H1 (cell line): ENCODE measurements at regions not wholly inside any gene's neighbourhood (a gene's known extent, or its start where the extent isn't known, plus 50 kb on each side); places are given as distances from the start of the nearest gene placed in this dataset.

Experiments used
- CTCF ChIA-PET: fragments of 300-600 bp; sonication (Branson Sonifier 250); formaldehyde crosslinking; loops from one replicate; lab custom pipeline; 2021; ENCODE audit not compliant: partially characterized antibody; lab: Charles Lee
- POLR2A ChIA-PET: fragments of 300-600 bp; sonication (Branson Sonifier 250); formaldehyde crosslinking; loops from one replicate; lab custom pipeline; 2021; ENCODE audit warnings: inconsistent platforms; ENCODE audit not compliant: partially characterized antibody; lab: Charles Lee
- DNase-seq, 2 experiments: peaks; one replicate each; pipeline versions ENCODE4 v3.0.0 to v3.0.0-alpha.2; 2010 to 2022; ENCODE audit warnings: low spot score in 2 of 2, low read depth in 1 of 2, mixed read lengths in 1 of 2
- FAIRE-seq: peaks from 2 replicates; lab custom pipeline; 2011; peaks lifted over from hg19 to GRCh38; lab: Jason Lieb, UNC
- H2AFZ ChIP-seq: 2 replicates; pipeline ENCODE4 v1.8.1; 2012; ENCODE audit warnings: low read length, inconsistent platforms
- H2AK5ac ChIP-seq: 2 replicates; pipeline ENCODE4 v1.6.1; 2013; ENCODE audit warnings: low read depth, low read length
- H2BK120ac ChIP-seq: replicated peaks from 2 replicates; pipeline ENCODE3; 2013; ENCODE audit warnings: low read depth, low read length, inconsistent platforms
- H2BK12ac ChIP-seq: 2 replicates; pipeline ENCODE4 v1.6.1; 2013; ENCODE audit warnings: low read depth, low read length
- H2BK15ac ChIP-seq: 2 replicates; pipeline ENCODE4 v1.6.1; 2013; ENCODE audit warnings: low read length
- H2BK20ac ChIP-seq: 2 replicates; pipeline ENCODE4 v1.6.1; 2013; ENCODE audit warnings: low read length
- H2BK5ac ChIP-seq: 2 replicates; pipeline ENCODE4 v1.6.1; 2013; ENCODE audit warnings: low read depth, low read length
- H3K14ac ChIP-seq: 2 replicates; pipeline ENCODE4 v1.6.1; 2013; ENCODE audit warnings: inconsistent platforms; ENCODE audit not compliant: insufficient read length
- H3K18ac ChIP-seq: 2 replicates; pipeline ENCODE4 v1.6.1; 2013; ENCODE audit warnings: low read length; ENCODE audit errors: extremely low read depth
- H3K23ac ChIP-seq: 2 replicates; pipeline ENCODE4 v1.6.1; 2013; ENCODE audit warnings: inconsistent platforms; ENCODE audit not compliant: insufficient read length
- H3K23me2 ChIP-seq: 2 replicates; pipeline ENCODE4 v1.6.1; 2013; ENCODE audit warnings: low read depth, low read length
- H3K27ac ChIP-seq: 2 replicates; pipeline ENCODE4 v1.6.1; 2011; ENCODE audit warnings: low read depth, low read length, inconsistent platforms
- H3K27me3 ChIP-seq, 4 experiments: replicated peaks in 1 of 4; 1 replicate in 1 of 4; 2 replicates in 3 of 4; pipeline versions ENCODE4 v1.6.1 to v1.8.1; 2011 to 2013; ENCODE audit warnings: low read length in 3 of 4, mild to moderate bottlenecking in 3 of 4, inconsistent platforms in 2 of 4, mixed read lengths in 2 of 4, moderate library complexity in 1 of 4; ENCODE audit not compliant: control insufficient read depth in 3 of 4, insufficient read depth in 3 of 4; ENCODE audit errors: extremely low read depth in 1 of 4
- H3K36me3 ChIP-seq, 4 experiments: 2 replicates each; pipeline versions ENCODE4 v1.6.1 to v1.8.1; 2011 to 2013; ENCODE audit warnings: mild to moderate bottlenecking in 4 of 4, low read length in 3 of 4, moderate library complexity in 2 of 4, control low read depth in 1 of 4, inconsistent platforms in 1 of 4; ENCODE audit not compliant: insufficient read depth in 4 of 4, control insufficient read depth in 2 of 4
- H3K4ac ChIP-seq: replicated peaks from 2 replicates; pipeline ENCODE3; 2013; ENCODE audit warnings: low read length, low read depth, mixed read lengths, inconsistent platforms; ENCODE audit not compliant: insufficient read length
- H3K4me1 ChIP-seq, 4 experiments: replicated peaks in 1 of 4; 1 replicate in 1 of 4; 2 replicates in 3 of 4; pipeline versions ENCODE4 v1.6.1 to v1.8.1; 2011 to 2013; ENCODE audit warnings: low read length in 3 of 4, inconsistent platforms in 2 of 4, mixed read lengths in 1 of 4; ENCODE audit not compliant: insufficient read depth in 4 of 4, control insufficient read depth in 3 of 4
- H3K4me2 ChIP-seq, 2 experiments: 2 replicates each; pipeline versions ENCODE4 v1.6.1 to v1.8.1; 2011 to 2013; ENCODE audit warnings: low read depth in 2 of 2, low read length in 2 of 2, control low read depth in 1 of 2, inconsistent platforms in 1 of 2, mild to moderate bottlenecking in 1 of 2; ENCODE audit not compliant: insufficient read depth in 1 of 2
- H3K4me3 ChIP-seq, 4 experiments: fragments of 200-600, 300-600 bp in 1 of 4; sonication (generic), shearing (Covaris generic), sonication (Bioruptor Twin) in 1 of 4; 2 replicates each; pipeline versions ENCODE4 v1.5.1 to v1.8.1; 2011 to 2016; ENCODE audit warnings: low read length in 4 of 4, low read depth in 3 of 4, control low read depth in 2 of 4, inconsistent platforms in 2 of 4, mild to moderate bottlenecking in 2 of 4, mixed read lengths in 1 of 4, moderate library complexity in 1 of 4; ENCODE audit not compliant: insufficient read depth in 2 of 4; ENCODE audit errors: extremely low read depth in 1 of 4
- H3K56ac ChIP-seq: replicated peaks from 2 replicates; pipeline ENCODE3; 2013; ENCODE audit warnings: low read depth, mild to moderate bottlenecking, mixed read lengths, low read length, inconsistent platforms; ENCODE audit not compliant: insufficient read length
- H3K79me1 ChIP-seq: 2 replicates; pipeline ENCODE4 v1.6.1; 2013; ENCODE audit warnings: low read depth, low read length, control low read depth
- H3K79me2 ChIP-seq, 2 experiments: 2 replicates each; pipeline versions ENCODE4 v1.6.1 to v1.8.1; 2012 to 2013; ENCODE audit warnings: low read length in 2 of 2, mild to moderate bottlenecking in 2 of 2, inconsistent platforms in 1 of 2; ENCODE audit not compliant: insufficient read depth in 2 of 2, control insufficient read depth in 1 of 2
- H3K9ac ChIP-seq, 4 experiments: replicated peaks in 1 of 4; 1 replicate in 1 of 4; 2 replicates in 3 of 4; pipeline versions ENCODE4 v1.6.1 to v1.8.1; 2011 to 2013; ENCODE audit warnings: low read depth in 3 of 4, low read length in 3 of 4, control low read depth in 2 of 4, mild to moderate bottlenecking in 2 of 4, moderate library complexity in 2 of 4, inconsistent platforms in 1 of 4; ENCODE audit errors: extremely low read depth in 1 of 4
- H3K9me3 ChIP-seq, 2 experiments: 2 replicates each; pipeline versions ENCODE4 v1.6.1 to v1.8.1; 2012 to 2013; ENCODE audit warnings: mild to moderate bottlenecking in 2 of 2, moderate library complexity in 2 of 2, control low read depth in 1 of 2, inconsistent platforms in 1 of 2, low read depth in 1 of 2, low read length in 1 of 2, mixed read lengths in 1 of 2; ENCODE audit not compliant: insufficient read depth in 2 of 2
- H4K20me1 ChIP-seq, 2 experiments: replicated peaks in 1 of 2; 2 replicates each; pipeline versions ENCODE3 to v1.8.1; 2011 to 2013; ENCODE audit warnings: inconsistent platforms in 2 of 2, low read length in 2 of 2, mild to moderate bottlenecking in 1 of 2; ENCODE audit not compliant: insufficient read depth in 2 of 2, control insufficient read depth in 1 of 2
- H4K5ac ChIP-seq: 2 replicates; pipeline ENCODE4 v1.6.1; 2013; ENCODE audit warnings: low read length, low read depth, mixed read lengths, inconsistent platforms; ENCODE audit not compliant: insufficient read length
- H4K8ac ChIP-seq: 2 replicates; pipeline ENCODE4 v1.8.0; 2013; ENCODE audit warnings: mild to moderate bottlenecking, moderate library complexity, low read length, inconsistent platforms; ENCODE audit not compliant: insufficient read depth; ENCODE audit errors: extremely low read depth
- H4K91ac ChIP-seq: replicated peaks from 2 replicates; pipeline ENCODE3; 2013; ENCODE audit warnings: low read length, mixed read lengths, inconsistent platforms; ENCODE audit not compliant: insufficient read length
- BCL11A ChIP-seq, 2 experiments: IDR thresholded peaks; one replicate each; pipeline ENCODE4 v1.6.1; 2011; ENCODE audit warnings: low read depth in 2 of 2, low read length in 2 of 2, mild to moderate bottlenecking in 2 of 2
- BRCA1 ChIP-seq: IDR thresholded peaks from 2 replicates; pipeline ENCODE4 v1.6.1; 2012; ENCODE audit warnings: low read depth, low read length, improper control_type of control experiment
- CEBPB ChIP-seq: IDR thresholded peaks from 2 replicates; pipeline ENCODE4 v1.6.1; 2012; ENCODE audit warnings: low read depth, low read length
- CTBP2 ChIP-seq: IDR thresholded peaks from 2 replicates; pipeline ENCODE4 v1.7.0; 2011; ENCODE audit warnings: borderline replicate concordance, mild to moderate bottlenecking, moderate library complexity, mixed read lengths, low read length; ENCODE audit not compliant: insufficient read depth, insufficient read length
- HDAC2 ChIP-seq, 2 experiments: fragments of 300-600 bp in 1 of 2; sonication (generic) in 1 of 2; IDR thresholded peaks; 2 replicates each; pipeline ENCODE4 v1.6.1; 2011 to 2012; ENCODE audit warnings: low read depth in 2 of 2, low read length in 2 of 2, mild to moderate bottlenecking in 2 of 2, moderate library complexity in 2 of 2, borderline replicate concordance in 1 of 2, inconsistent platforms in 1 of 2
- KDM5A ChIP-seq: fragments of 200-600 bp; IDR thresholded peaks from 2 replicates; pipeline ENCODE4 v1.7.1; 2012; ENCODE audit warnings: mild to moderate bottlenecking, low read length, inconsistent platforms, mixed read lengths
- POLR2AphosphoS5 ChIP-seq: IDR thresholded peaks from 2 replicates; pipeline ENCODE4 v1.6.1; 2011; ENCODE audit warnings: low read depth, low read length
- RFX5 ChIP-seq: IDR thresholded peaks from 2 replicates; pipeline ENCODE4 v1.6.1; 2011; ENCODE audit warnings: low read depth, low read length, improper control_type of control experiment, borderline replicate concordance
- RXRA ChIP-seq: IDR thresholded peaks from 2 replicates; pipeline ENCODE4 v1.6.1; 2011; ENCODE audit warnings: low read depth, mild to moderate bottlenecking, low read length, moderate library complexity; ENCODE audit not compliant: insufficient read depth
- SIRT6 ChIP-seq: IDR thresholded peaks from one replicate; pipeline ENCODE4 v1.7.1; 2012; ENCODE audit warnings: low read length, inconsistent platforms
- SP2 ChIP-seq: IDR thresholded peaks from 2 replicates; pipeline ENCODE4 v1.6.1; 2012; ENCODE audit warnings: mild to moderate bottlenecking, low read length, inconsistent platforms
- SP4 ChIP-seq: IDR thresholded peaks from 2 replicates; pipeline ENCODE4 v1.6.1; 2012; ENCODE audit warnings: low read length, inconsistent platforms
- SRF ChIP-seq: IDR thresholded peaks from 2 replicates; pipeline ENCODE4 v1.6.1; 2011; ENCODE audit warnings: mild to moderate bottlenecking, low read depth, low read length, moderate library complexity
- TAF1 ChIP-seq: IDR thresholded peaks from 2 replicates; pipeline ENCODE4 v1.6.1; 2011; ENCODE audit warnings: mild to moderate bottlenecking, low read depth, low read length
- TBP ChIP-seq: IDR thresholded peaks from 2 replicates; pipeline ENCODE4 v1.6.1; 2011; ENCODE audit warnings: low read depth, low read length, improper control_type of control experiment
- whole genome bisulfite sequencing, 2 experiments: shearing (Covaris generic) in 1 of 2; methylation state at CpG; one replicate each; pipeline versions ENCODE4 v1.1.6 to v1.1.7; 2013 to 2015; ENCODE audit warnings: low lambda C conversion rate in 2 of 2, mixed read lengths in 2 of 2, inconsistent platforms in 1 of 2, low coverage in 1 of 2, missing lambda C conversion rate in 1 of 2; ENCODE audit not compliant: insufficient replicate concordance in 2 of 2, insufficient coverage in 1 of 2, insufficient read length in 1 of 2; ENCODE audit errors: extremely low coverage in 1 of 2, missing lambda C conversion rate in 1 of 2; 5-methylcytosine and 5-hydroxymethylcytosine counted together

- Histone ChIP-seq H3K4ac (no peak overlapping the region), H4K20me1 (no peaks in the 10 kb centered on the region), H2AK5ac (no peak overlapping the region), H3K56ac (no peak overlapping the region), H3K9me3 (no peaks in the 10 kb centered on the region), H4K91ac (no peak overlapping the region), H3K14ac (no peak overlapping the region), H3K4me2 (no peak overlapping the region), H3K9ac (no peak overlapping the region), H3K27ac (no peak overlapping the region), H3K36me3 (no peaks in the 10 kb centered on the region), H4K5ac (no peak overlapping the region), H2BK20ac (no peak overlapping the region), H2BK120ac (no peak overlapping the region), H3K23ac (no peak overlapping the region), H3K79me2 (no peaks in the 10 kb centered on the region), H2AFZ (no peak overlapping the region), H3K4me1 (no peaks in the 10 kb centered on the region), H2BK15ac (0 out of 2 replicates have a peak overlapping the region, but pooled peaks have one; percentile 6), H3K27me3 (no peaks in the 10 kb centered on the region), H3K79me1 (no peaks in the 10 kb centered on the region), H2BK5ac (no peak overlapping the region), H3K4me3 (no peak overlapping the region), H3K18ac (no peak overlapping the region), H4K8ac (no peak overlapping the region), H3K23me2 (no peaks in the 10 kb centered on the region), H2BK12ac (no peak overlapping the region)
- no peak for TF ChIP-seq BRCA1
- no peak for TF ChIP-seq SIRT6
- no peak for TF ChIP-seq CTBP2
- TF ChIP-seq POLR2AphosphoS5 = no peak
- TF ChIP-seq KDM5A = no peak
- no peak for TF ChIP-seq SRF
- no peak for TF ChIP-seq RXRA
- no peak for TF ChIP-seq TBP
- TF ChIP-seq SP4 = no peak
- TF ChIP-seq TAF1 = no peak
- TF ChIP-seq HDAC2 (IDR thresholded peaks at IDR 0.05; ENCODE audit: borderline replicate concordance in 1 of 2, low read depth in 2 of 2, low read length in 2 of 2) = no peak
- no peak for TF ChIP-seq CEBPB
- TF ChIP-seq RFX5 = no peak
- TF ChIP-seq SP2 = no peak
- no peak for TF ChIP-seq BCL11A (IDR thresholded peaks at IDR 0.05; ENCODE audit: low read depth in 2 of 2, low read length in 2 of 2)
- 85% methylated on average over 2 of the region's 2 CpGs; no CpG with 5 or more reads in 1 of the 2 experiments for WGBS, 2 experiments
- FAIRE-seq = no peak
- DNase-seq = no peak
- ChIA-PET CTCF (no interaction called here), POLR2A (no interaction called here)
Observed at GRCh38 chr4:53649357-53649756, 58.1 kb upstream of the LNX1 start.
